Spleen (tissue), 11 donors: ENCODE measurements at regions not wholly inside any gene's neighbourhood (a gene's known extent, or its start where the extent isn't known, plus 50 kb on each side); places are given as distances from the start of the nearest gene placed in this dataset.

Experiments
- DNase-seq: peaks from one replicate; pipeline ENCODE4 v3.0.0-alpha.2; 2020
- H3K27ac ChIP-seq, 8 donors: fragments of 200-600 bp; sonication (generic) in 7 of 8; 1 replicate in 4 of 8; 2 replicates in 4 of 8; pipeline versions ENCODE4 v1.5.0 to v1.8.0; 2016 to 2021; ENCODE audit warnings: inconsistent platforms in 4 of 8, mild to moderate bottlenecking in 4 of 8, moderate library complexity in 1 of 8
- H3K27me3 ChIP-seq, 7 donors: fragments of 200-600 bp; sonication (generic) in 6 of 7; replicated peaks in 1 of 7; 1 replicate in 4 of 7; 2 replicates in 3 of 7; pipeline versions ENCODE4 v1.5.0 to v1.8.0; 2016 to 2021; ENCODE audit warnings: inconsistent platforms in 3 of 7, mild to moderate bottlenecking in 1 of 7
- H3K36me3 ChIP-seq, 6 donors: fragments of 200-600 bp; sonication (generic) in 5 of 6; 1 replicate in 4 of 6; 2 replicates in 2 of 6; pipeline versions ENCODE4 v1.5.0 to v1.8.0; 2016 to 2021; ENCODE audit warnings: inconsistent platforms in 2 of 6
- H3K4me1 ChIP-seq, 6 donors: fragments of 200-600 bp; sonication (generic) in 5 of 6; 1 replicate in 3 of 6; 2 replicates in 3 of 6; pipeline versions ENCODE4 v1.5.0 to v1.8.0; 2016 to 2021; ENCODE audit warnings: inconsistent platforms in 3 of 6
- H3K4me3 ChIP-seq, 8 donors: fragments of 200-600 bp; sonication (generic) in 7 of 8; 1 replicate in 4 of 8; 2 replicates in 4 of 8; pipeline versions ENCODE4 v1.5.0 to v1.8.0; 2016 to 2021; ENCODE audit warnings: inconsistent platforms in 4 of 8, mild to moderate bottlenecking in 4 of 8, moderate library complexity in 2 of 8
- H3K9me3 ChIP-seq, 8 donors: fragments of 200-600 bp; sonication (generic) in 7 of 8; 1 replicate in 4 of 8; 2 replicates in 4 of 8; pipeline versions ENCODE4 v1.5.0 to v1.8.0; 2016 to 2021; ENCODE audit warnings: inconsistent platforms in 4 of 8
- POLR2A ChIP-seq, 3 donors: fragments of 450-650 bp; IDR thresholded peaks; one replicate each; pipeline ENCODE4 v1.5.1; 2017; ENCODE audit warnings: antibody characterized with exemption in 3 of 3, mild to moderate bottlenecking in 1 of 3
- POLR2AphosphoS5 ChIP-seq, 3 donors: sonication (generic); formaldehyde crosslinking; IDR thresholded peaks; one replicate each; pipeline ENCODE4 v1.5.1; 2017; ENCODE audit warnings: antibody characterized with exemption in 3 of 3
- WGBS, 5 donors: extraction: QIAGEN DNeasy Blood & Tissue Kit in 3 of 5; methylation state at CpG; one replicate each; pipeline versions ENCODE4 v1.1.5 to v1.1.7; 2013 to 2018; 5-methylcytosine and 5-hydroxymethylcytosine counted together
- intact Hi-C: fragments of 100-400 bp; cut with DNase I; formaldehyde crosslinking; loops from one replicate; pipeline ENCODE4 v1.15.0; 2023; ENCODE audit warnings: low total_unique reads
- TF ChIP-seq, protein P1 (sequence below), 11 experiments: fragments of 200-600 bp in 7 of 11; fragments of 450-650 bp in 4 of 11; sonication (generic) in 4 of 11; IDR thresholded peaks in 8 of 11; conservative IDR thresholded peaks in 3 of 11; 1 replicate in 7 of 11; 2 replicates in 4 of 11; pipeline versions ENCODE4 v1.4.0 to v1.8.0; 2016 to 2021; ENCODE audit warnings: antibody characterized with exemption in 11 of 11, inconsistent platforms in 4 of 11, mild to moderate bottlenecking in 1 of 11
- donor health status: healthy with polysubstance abuse.
- donor health status: DM: no; HTN: no; CAD: no; lungs with moderate emphysema.
- donor health status: DM: no; HTN: no; CAD: no.
- donor health status: Bipolar disorder and iron deficiency.
- donor health status: healthy.
- donor health status: DM: no; HTN: no; CAD: no.
- donor health status: DM: yes; HTN: yes; CAD: no.

DNA sequence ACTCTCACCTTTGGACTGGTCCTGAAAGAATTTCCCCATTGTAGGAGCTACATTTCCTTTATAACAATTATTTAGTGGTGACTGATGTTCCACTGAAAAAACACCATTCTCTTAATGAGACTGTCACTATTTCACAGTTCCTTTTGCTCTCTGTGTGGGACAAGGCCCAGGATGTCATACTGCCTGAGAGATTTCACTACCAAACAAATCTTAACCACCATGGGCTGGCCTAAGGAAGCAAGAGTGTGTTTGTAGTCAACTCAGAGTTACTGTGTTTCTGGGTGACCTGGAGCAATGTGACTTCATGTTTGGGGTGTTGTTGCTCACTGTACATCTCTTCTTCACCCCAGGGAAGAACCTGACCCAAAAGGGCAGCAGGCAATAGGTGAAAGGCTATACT, 50.1 kb upstream of the ZNF608 start:
- Histone ChIP-seq H3K4me1 (no peaks in the 10 kb centered on the region), H3K4me3 (no peak overlapping the region), H3K27ac (no peak overlapping the region), H3K27me3 (no peaks in the 10 kb centered on the region), H3K36me3 (no peaks in the 10 kb centered on the region), H3K9me3 (no peaks in the 10 kb centered on the region)
- no peak for TF ChIP-seq POLR2A (IDR thresholded peaks at IDR 0.05)
- no peak for TF ChIP-seq POLR2AphosphoS5 (IDR thresholded peaks at IDR 0.05)
- TF ChIP-seq, protein P1, sequence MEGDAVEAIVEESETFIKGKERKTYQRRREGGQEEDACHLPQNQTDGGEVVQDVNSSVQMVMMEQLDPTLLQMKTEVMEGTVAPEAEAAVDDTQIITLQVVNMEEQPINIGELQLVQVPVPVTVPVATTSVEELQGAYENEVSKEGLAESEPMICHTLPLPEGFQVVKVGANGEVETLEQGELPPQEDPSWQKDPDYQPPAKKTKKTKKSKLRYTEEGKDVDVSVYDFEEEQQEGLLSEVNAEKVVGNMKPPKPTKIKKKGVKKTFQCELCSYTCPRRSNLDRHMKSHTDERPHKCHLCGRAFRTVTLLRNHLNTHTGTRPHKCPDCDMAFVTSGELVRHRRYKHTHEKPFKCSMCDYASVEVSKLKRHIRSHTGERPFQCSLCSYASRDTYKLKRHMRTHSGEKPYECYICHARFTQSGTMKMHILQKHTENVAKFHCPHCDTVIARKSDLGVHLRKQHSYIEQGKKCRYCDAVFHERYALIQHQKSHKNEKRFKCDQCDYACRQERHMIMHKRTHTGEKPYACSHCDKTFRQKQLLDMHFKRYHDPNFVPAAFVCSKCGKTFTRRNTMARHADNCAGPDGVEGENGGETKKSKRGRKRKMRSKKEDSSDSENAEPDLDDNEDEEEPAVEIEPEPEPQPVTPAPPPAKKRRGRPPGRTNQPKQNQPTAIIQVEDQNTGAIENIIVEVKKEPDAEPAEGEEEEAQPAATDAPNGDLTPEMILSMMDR (IDR thresholded peaks at IDR 0.05 in 8 of 11, conservative IDR thresholded peaks at IDR 0.05 in 3 of 11) = no peak
- DNase-seq = no peak
- intact Hi-C loops = no loop called here

DNA sequence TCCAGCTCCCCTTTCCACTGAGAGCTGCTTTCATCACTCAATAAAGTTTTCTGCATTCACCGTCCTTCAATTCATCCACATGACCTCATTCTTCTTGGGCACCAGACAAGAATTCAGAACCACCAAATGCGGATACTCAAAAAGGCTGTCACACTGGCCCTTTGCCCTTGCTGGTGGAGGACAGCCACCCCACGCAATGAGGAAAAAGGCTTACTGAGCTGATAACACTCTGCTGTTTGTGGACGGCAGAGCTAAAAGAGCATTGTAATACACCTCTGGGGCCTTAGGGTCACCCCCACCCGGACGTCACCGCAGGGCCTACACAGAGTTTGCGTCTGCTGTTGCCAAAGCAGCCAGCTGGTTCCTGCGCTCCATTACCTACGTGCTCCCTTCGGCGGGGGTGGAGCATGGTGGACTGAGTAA, 51.2 kb upstream of the ZNF608 start:
- Histone ChIP-seq H3K4me1 (no peaks in the 10 kb centered on the region), H3K4me3 (no peak overlapping the region), H3K9me3 (no peaks in the 10 kb centered on the region), H3K27me3 (no peaks in the 10 kb centered on the region), H3K36me3 (no peaks in the 10 kb centered on the region), H3K27ac (no peak overlapping the region)
- DNase-seq = no peak
- WGBS, 5 donors = 93 to 96% (median 95%) methylated on average over 12 of the region's 12 CpGs
- TF ChIP-seq, protein P1 (IDR thresholded peaks at IDR 0.05 in 8 of 11, conservative IDR thresholded peaks at IDR 0.05 in 3 of 11) = no peak
- no peak for TF ChIP-seq POLR2AphosphoS5 (IDR thresholded peaks at IDR 0.05)
- no peak for TF ChIP-seq POLR2A (IDR thresholded peaks at IDR 0.05)
- intact Hi-C loops = no loop called here

DNA sequence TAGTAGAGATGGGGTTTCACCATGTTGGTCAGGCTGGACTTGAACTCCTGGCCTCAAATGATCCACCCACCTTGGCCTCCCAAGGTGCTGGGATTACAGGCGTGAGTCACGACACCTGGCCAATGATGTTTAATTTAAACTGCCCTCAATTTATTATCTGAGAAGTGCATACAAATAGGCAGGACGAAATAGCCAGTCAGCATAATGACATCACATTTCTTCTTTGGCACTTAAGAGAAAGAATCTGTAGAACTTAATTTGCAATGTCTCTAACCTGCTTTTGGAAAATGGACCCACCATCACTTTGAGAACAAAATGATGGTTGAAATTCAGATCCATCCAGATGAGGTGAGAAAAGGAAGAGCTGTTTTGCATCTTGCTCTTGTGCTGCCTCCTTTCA, 52.5 kb upstream of the ZNF608 start:
- no peak for DNase-seq
- H3K4me1 ChIP-seq = no peaks in the 10 kb centered on the region
- no peak overlapping the region for H3K27ac ChIP-seq
- TF ChIP-seq POLR2A (IDR thresholded peaks at IDR 0.05) (no peak), POLR2AphosphoS5 (IDR thresholded peaks at IDR 0.05) (no peak)
- TF ChIP-seq, protein P1 (IDR thresholded peaks at IDR 0.05 in 8 of 11, conservative IDR thresholded peaks at IDR 0.05 in 3 of 11) = no peak
- WGBS, 5 donors = 92 to 96% (median 93%) methylated on average over 3 of the region's 3 CpGs
- no peaks in the 10 kb centered on the region for H3K9me3 ChIP-seq
- H3K36me3 ChIP-seq = no peaks in the 10 kb centered on the region
- intact Hi-C loops = no loop called here
- H3K27me3 ChIP-seq = no peaks in the 10 kb centered on the region
- H3K4me3 ChIP-seq = no peak overlapping the region

DNA sequence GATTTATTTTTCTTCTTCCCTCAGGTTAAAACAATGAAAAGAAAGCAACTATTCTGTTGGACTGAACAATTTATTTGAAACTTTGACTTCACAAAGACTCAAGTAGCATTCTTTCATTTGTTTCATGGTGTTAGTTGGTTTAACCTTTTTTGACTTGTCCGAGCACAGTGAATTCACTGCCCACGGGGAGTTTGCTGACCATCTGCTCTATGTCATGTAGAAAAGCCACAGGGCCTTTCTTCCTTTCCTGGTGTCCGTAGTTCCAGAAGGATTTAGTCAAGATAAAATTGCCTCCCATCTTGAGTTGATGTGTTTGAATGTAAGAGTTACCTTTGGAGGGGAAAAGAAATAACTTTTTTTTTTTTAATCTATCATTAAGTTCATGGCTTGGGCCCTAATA, 55.1 kb upstream of the ZNF608 start:
- WGBS, 5 donors = 56 to 85% (median 77%) methylated on average over 3 of the region's 3 CpGs
- H3K4me1 ChIP-seq = no peaks in the 10 kb centered on the region
- intact Hi-C loops = no loop called here
- H3K27me3 ChIP-seq = no peaks in the 10 kb centered on the region
- H3K4me3 ChIP-seq = no peak overlapping the region
- H3K9me3 ChIP-seq = no peaks in the 10 kb centered on the region
- H3K36me3 ChIP-seq = no peaks in the 10 kb centered on the region
- DNase-seq = no peak
- TF ChIP-seq, protein P1 (IDR thresholded peaks at IDR 0.05 in 8 of 11, conservative IDR thresholded peaks at IDR 0.05 in 3 of 11) = no peak
- TF ChIP-seq POLR2A (IDR thresholded peaks at IDR 0.05) (no peak), POLR2AphosphoS5 (IDR thresholded peaks at IDR 0.05) (no peak)
- no peak overlapping the region for H3K27ac ChIP-seq
